ENCODE measurements at regions not wholly inside any gene's neighbourhood (a gene's known extent, or its start where the extent isn't known, plus 50 kb on each side); places are given as distances from the start of the nearest gene placed in this dataset.
A peak's percentile ranks its signal among the peaks of the same experiment; 100 is the strongest.

DNA sequence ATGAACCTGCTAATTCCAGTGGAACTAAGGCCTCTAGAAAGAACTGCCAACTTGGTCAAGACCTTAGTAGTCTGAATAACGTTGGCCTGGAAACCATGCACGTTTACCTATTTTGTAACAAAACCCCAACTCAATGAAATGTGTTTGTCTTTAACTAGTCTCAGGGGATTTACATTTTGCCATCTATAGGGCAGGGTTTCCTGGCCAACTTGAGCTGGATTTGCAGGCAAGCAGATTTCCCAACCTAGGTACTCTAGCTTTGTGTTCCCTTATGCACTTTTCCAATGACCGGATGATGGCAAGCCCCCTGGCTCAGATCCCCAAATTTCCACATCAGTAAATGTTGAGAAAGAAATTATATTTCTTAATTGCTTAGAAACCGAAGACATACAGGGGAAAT is 114.5 kb downstream of the IRS2 start:
- Histone ChIP-seq H3K27ac (no peak overlapping the region), H3K27me3 (no peaks in the 10 kb centered on the region), H3K9me3 (no peaks in the 10 kb centered on the region), H3K4me1 (no peaks in the 10 kb centered on the region), H3K36me3 (no peaks in the 10 kb centered on the region), H3K4me3 (replicated peaks in 1 of 3) (no peak overlapping the region)
- WGBS, 2 donors, result 88 to 97% methylated on average over 4 of the region's 4 CpGs
- TF ChIP-seq, protein P1, sequence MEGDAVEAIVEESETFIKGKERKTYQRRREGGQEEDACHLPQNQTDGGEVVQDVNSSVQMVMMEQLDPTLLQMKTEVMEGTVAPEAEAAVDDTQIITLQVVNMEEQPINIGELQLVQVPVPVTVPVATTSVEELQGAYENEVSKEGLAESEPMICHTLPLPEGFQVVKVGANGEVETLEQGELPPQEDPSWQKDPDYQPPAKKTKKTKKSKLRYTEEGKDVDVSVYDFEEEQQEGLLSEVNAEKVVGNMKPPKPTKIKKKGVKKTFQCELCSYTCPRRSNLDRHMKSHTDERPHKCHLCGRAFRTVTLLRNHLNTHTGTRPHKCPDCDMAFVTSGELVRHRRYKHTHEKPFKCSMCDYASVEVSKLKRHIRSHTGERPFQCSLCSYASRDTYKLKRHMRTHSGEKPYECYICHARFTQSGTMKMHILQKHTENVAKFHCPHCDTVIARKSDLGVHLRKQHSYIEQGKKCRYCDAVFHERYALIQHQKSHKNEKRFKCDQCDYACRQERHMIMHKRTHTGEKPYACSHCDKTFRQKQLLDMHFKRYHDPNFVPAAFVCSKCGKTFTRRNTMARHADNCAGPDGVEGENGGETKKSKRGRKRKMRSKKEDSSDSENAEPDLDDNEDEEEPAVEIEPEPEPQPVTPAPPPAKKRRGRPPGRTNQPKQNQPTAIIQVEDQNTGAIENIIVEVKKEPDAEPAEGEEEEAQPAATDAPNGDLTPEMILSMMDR (IDR thresholded peaks at IDR 0.05), result no peak
- TF ChIP-seq POLR2A (IDR thresholded peaks at IDR 0.05), result no peak
- no peak for DNase-seq
- intact Hi-C loops (cut with DNase I), result no loop called here

GRCh38 chr13:109670776-109671175 is 115.6 kb downstream of the IRS2 start:
- intact Hi-C loops (cut with DNase I), result no loop called here
- H3K4me3 ChIP-seq (replicated peaks in 1 of 3), result no peak overlapping the region
- H3K9me3 ChIP-seq, result no peaks in the 10 kb centered on the region
- H3K4me1 ChIP-seq, result no peaks in the 10 kb centered on the region
- no peaks in the 10 kb centered on the region for H3K36me3 ChIP-seq
- no peak for DNase-seq
- 95 to 99% methylated on average over 5 of the region's 5 CpGs for WGBS, 2 donors
- no peaks in the 10 kb centered on the region for H3K27me3 ChIP-seq
- TF ChIP-seq POLR2A (IDR thresholded peaks at IDR 0.05), result no peak
- H3K27ac ChIP-seq, result no peak overlapping the region

DNA sequence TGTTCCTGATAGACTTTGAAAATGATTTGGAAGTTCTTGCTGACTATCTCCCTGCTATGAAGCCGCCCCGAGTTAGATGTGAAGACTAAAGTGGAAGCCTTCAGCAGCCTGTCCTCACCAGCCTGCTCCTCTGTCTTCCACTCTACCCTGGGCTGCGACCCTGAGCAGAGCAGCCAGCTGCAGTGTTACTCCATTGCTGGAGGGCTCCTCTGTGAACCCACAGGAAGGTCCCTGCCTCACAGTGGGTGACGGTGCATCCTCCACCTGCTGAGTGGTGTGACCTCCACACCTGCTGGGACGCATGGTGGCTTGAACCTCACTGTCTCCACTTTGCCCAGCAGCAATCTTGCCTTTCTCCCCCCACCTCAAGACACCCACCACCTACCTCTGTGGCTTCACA is 116.4 kb downstream of the IRS2 start:
- Histone ChIP-seq H3K4me3 (replicated peaks in 1 of 3) (no peak overlapping the region), H3K9me3 (no peaks in the 10 kb centered on the region), H3K36me3 (no peaks in the 10 kb centered on the region), H3K27me3 (no peaks in the 10 kb centered on the region), H3K4me1 (no peaks in the 10 kb centered on the region), H3K27ac (no peak overlapping the region)
- no peak for TF ChIP-seq POLR2A (IDR thresholded peaks at IDR 0.05)
- TF ChIP-seq, protein P1 (IDR thresholded peaks at IDR 0.05), result no peak
- intact Hi-C loops (cut with DNase I), result no loop called here
- no peak for DNase-seq
- WGBS, 2 donors, result 81 to 89% methylated on average over 5 of the region's 5 CpGs

DNA sequence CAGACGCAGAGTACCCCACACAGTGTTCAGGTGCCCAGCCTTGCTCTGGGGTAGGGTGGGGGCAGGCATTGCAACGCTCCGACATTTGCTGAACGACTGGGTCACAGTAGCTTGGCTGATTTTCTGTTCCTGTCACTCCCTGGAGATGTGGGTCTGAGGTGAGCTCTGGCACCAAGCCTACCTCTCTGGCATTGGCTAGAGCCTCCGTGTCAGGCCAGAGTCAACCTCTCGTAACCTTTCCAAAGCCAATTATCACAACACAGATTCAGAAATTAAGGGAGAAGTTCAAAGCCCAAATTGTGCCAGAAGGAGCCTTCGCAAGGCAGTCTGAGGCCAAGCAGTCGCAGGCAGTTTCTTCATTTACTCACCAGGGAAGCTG is 117.2 kb downstream of the IRS2 start:
- peak; percentile 35 to 46 for DNase-seq
- Histone ChIP-seq H3K9me3 (no peaks in the 10 kb centered on the region), H3K27ac (no peak overlapping the region), H3K4me3 (replicated peaks in 1 of 3) (no peak overlapping the region), H3K36me3 (no peaks in the 10 kb centered on the region), H3K27me3 (no peaks in the 10 kb centered on the region), H3K4me1 (no peaks in the 10 kb centered on the region)
- intact Hi-C loops (cut with DNase I), result no loop called here
- WGBS, 2 donors, result 44 to 54% methylated on average over 4 to 8 of the region's 8 CpGs
- TF ChIP-seq, protein P1 (IDR thresholded peaks at IDR 0.05), result no peak
- TF ChIP-seq POLR2A (IDR thresholded peaks at IDR 0.05), result no peak

DNA sequence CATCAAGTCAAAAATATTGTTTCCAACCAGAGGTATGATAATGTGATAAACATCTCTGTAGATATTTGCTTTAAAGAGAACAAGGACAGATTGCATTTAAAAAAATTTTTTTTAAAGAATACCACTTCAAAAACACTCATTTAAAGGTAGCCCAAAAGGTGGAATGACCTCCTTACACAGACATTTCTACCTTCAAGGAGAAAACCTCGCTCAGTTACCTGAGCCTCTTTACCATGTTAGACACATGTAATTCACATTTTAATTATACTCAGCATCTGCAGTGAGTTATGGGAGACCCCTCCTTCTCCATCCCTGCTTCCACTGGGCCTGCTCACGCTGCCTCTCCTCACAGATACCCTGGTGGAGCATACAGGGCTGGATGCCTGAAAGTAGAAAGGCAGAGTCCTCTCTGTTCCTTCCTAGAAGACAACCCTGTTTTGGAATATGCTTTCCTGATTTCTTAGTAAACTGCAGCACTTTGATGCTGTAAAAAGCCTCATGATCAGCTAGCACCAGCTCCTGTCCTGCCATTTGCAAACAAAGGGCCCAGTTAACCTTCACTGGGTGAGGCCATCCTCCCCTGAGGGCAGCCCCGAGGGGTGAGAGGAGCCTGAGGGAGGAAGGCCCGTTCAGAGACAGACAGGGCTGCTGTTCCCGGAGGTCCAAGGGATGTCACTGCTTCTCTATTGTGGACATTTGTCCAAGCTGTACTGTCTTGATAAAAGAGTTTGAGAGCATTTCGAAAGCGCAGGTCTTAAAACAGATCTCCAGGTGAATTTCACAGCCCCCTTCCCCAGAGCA is 117.8 kb downstream of the IRS2 start:
- 85 to 90% methylated on average over 6 to 7 of the region's 7 CpGs for WGBS, 2 donors
- no peak for TF ChIP-seq POLR2A (IDR thresholded peaks at IDR 0.05)
- TF ChIP-seq, protein P1 (IDR thresholded peaks at IDR 0.05), result no peak
- Histone ChIP-seq H3K9me3 (no peaks in the 10 kb centered on the region), H3K27ac (no peak overlapping the region), H3K4me1 (no peaks in the 10 kb centered on the region), H3K36me3 (no peaks in the 10 kb centered on the region), H3K4me3 (replicated peaks in 1 of 3) (no peak overlapping the region), H3K27me3 (no peaks in the 10 kb centered on the region)
- intact Hi-C loops (cut with DNase I), result no loop called here
- DNase-seq, result no peak
